ENCODE measurements at regions not wholly inside any gene's neighbourhood (a gene's known extent, or its start where the extent isn't known, plus 50 kb on each side); places are given as distances from the start of the nearest gene placed in this dataset.

- no peak for TF ChIP-seq CTCF (IDR thresholded peaks at IDR 0.05)
- Mint-ChIP-seq H3K4me1 (no peaks in the 10 kb centered on the region), H3K9me3 (no peaks in the 10 kb centered on the region), H3K36me3 (no peaks in the 10 kb centered on the region), H3K4me3 (no peak overlapping the region), H3K27ac (no peak overlapping the region), H3K27me3 (ENCODE audit: low read depth in 2 of 2) (peaks cover 4 to 8% of the 10 kb centered on the region in 2 donors)
- Histone ChIP-seq H3K4me1 (ENCODE audit: control insufficient read depth, insufficient read depth, low read length) (no peaks in the 10 kb centered on the region), H3K4me3 (ENCODE audit: low read length) (no peak overlapping the region), H3K9me3 (ENCODE audit: control insufficient read depth, insufficient read depth, low read length) (peaks cover 2% of the 10 kb centered on the region), H3K36me3 (ENCODE audit: control insufficient read depth, insufficient read depth, low read length) (no peaks in the 10 kb centered on the region), H3K27ac (ENCODE audit: low read length) (no peak overlapping the region), H3K27me3 (ENCODE audit: control insufficient read depth, insufficient read depth, low read length) (no peaks in the 10 kb centered on the region)
- DNase-seq (no peak), ATAC-seq (no peak)
- 42% methylated on average over 3 of the region's 3 CpGs for WGBS (ENCODE audit: insufficient coverage)
- intact Hi-C loops (cut with micrococcal nuclease): no loop called here
Measured at GRCh38 chr13:44206434-44206833, 167.2 kb upstream of the SERP2 start.

GRCh38 chr13:44207476-44207875 is 166.1 kb upstream of the SERP2 start:
- H3K27ac Mint-ChIP-seq: no peak overlapping the region
- no peak for TF ChIP-seq CTCF (IDR thresholded peaks at IDR 0.05)
- ATAC-seq: no peak
- Histone ChIP-seq H3K4me1 (ENCODE audit: control insufficient read depth, insufficient read depth, low read length) (no peaks in the 10 kb centered on the region), H3K4me3 (ENCODE audit: low read length) (no peak overlapping the region), H3K9me3 (ENCODE audit: control insufficient read depth, insufficient read depth, low read length) (peaks cover 2% of the 10 kb centered on the region), H3K27me3 (ENCODE audit: control insufficient read depth, insufficient read depth, low read length) (no peaks in the 10 kb centered on the region), H3K36me3 (ENCODE audit: control insufficient read depth, insufficient read depth, low read length) (no peaks in the 10 kb centered on the region), H3K27ac (ENCODE audit: low read length) (no peak overlapping the region)
- no peaks in the 10 kb centered on the region for H3K4me1 Mint-ChIP-seq
- no peak for DNase-seq
- peaks cover 4 to 8% of the 10 kb centered on the region in 2 donors for H3K27me3 Mint-ChIP-seq (ENCODE audit: low read depth in 2 of 2)
- no peak overlapping the region for H3K4me3 Mint-ChIP-seq
- 91% methylated on average over 2 of the region's 2 CpGs for WGBS (ENCODE audit: insufficient coverage)
- intact Hi-C loops (cut with micrococcal nuclease): no loop called here
- no peaks in the 10 kb centered on the region for H3K36me3 Mint-ChIP-seq
- no peaks in the 10 kb centered on the region for H3K9me3 Mint-ChIP-seq

GRCh38 chr13:44210525-44210924 is 163.1 kb upstream of the SERP2 start:
- no peak overlapping the region for H3K4me3 Mint-ChIP-seq

More at GRCh38 chr13:44210525-44210924, 163.1 kb upstream of the SERP2 start:
- no peak overlapping the region for H3K4me3 ChIP-seq (ENCODE audit: low read length)
- peaks cover 2% of the 10 kb centered on the region for H3K9me3 ChIP-seq (ENCODE audit: control insufficient read depth, insufficient read depth, low read length)
- Mint-ChIP-seq H3K27ac (no peak overlapping the region), H3K9me3 (no peaks in the 10 kb centered on the region), H3K4me1 (no peaks in the 10 kb centered on the region), H3K36me3 (no peaks in the 10 kb centered on the region), H3K27me3 (ENCODE audit: low read depth in 2 of 2) (peaks cover 4 to 8% of the 10 kb centered on the region in 2 donors)
- H3K4me1 ChIP-seq (ENCODE audit: control insufficient read depth, insufficient read depth, low read length): no peaks in the 10 kb centered on the region
- no peaks in the 10 kb centered on the region for H3K27me3 ChIP-seq (ENCODE audit: control insufficient read depth, insufficient read depth, low read length)
- DNase-seq (no peak), ATAC-seq (no peak)
- 85% methylated on average over 1 of the region's 2 CpGs for WGBS (ENCODE audit: insufficient coverage)
- intact Hi-C loops (cut with micrococcal nuclease): no loop called here
- no peak overlapping the region for H3K27ac ChIP-seq (ENCODE audit: low read length)
- H3K36me3 ChIP-seq (ENCODE audit: control insufficient read depth, insufficient read depth, low read length): no peaks in the 10 kb centered on the region
- TF ChIP-seq CTCF (IDR thresholded peaks at IDR 0.05): no peak
